ENCODE measurements at regions not wholly inside any gene's neighbourhood (a gene's known extent, or its start where the extent isn't known, plus 50 kb on each side); places are given as distances from the start of the nearest gene placed in this dataset.
"Not testable (repeated sequence)": the region's sequence is repeated elsewhere in the genome, so short reads cannot be mapped to it uniquely, and the experiment has no call there.

DNA sequence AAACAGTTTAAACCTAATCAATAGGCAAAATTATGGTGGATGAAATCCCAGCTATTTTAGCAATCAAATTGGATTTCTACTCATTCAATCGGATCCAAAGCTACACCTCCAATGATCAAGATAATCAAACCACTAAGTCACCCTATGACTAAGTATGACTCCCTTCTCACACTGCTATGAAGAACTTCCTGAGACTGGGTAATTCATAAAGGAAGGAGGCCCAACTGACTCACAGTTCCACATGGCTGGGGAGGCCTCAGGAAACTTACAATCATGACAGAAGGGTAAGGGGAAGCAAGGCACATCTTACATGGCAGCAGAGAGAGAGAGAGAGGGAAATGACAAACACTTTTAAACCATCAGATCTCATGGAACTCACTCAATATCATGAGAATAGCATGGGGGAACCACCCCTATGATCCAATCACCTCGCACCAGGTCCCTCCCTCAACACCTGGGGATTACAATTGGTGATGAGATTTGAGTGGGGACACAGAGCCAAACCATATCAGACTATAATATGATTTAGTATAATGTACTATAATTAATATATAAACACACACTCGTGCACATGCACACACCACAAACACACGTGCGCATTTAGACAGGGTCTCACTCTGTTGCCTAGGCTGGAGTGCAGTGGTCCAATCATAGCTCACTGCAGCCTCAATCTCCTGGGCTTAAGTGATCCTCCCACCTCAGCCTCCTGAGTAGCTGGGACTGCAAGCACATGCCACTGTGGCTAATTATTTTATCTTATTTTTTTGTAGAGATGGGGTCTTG is 213.6 kb upstream of the FOXK1 start:
- no peak overlapping the region for H3K4me3 Mint-ChIP-seq (ENCODE audit: unreplicated experiment)
- H3K4me1 Mint-ChIP-seq (ENCODE audit: unreplicated experiment): no peaks in the 10 kb centered on the region
- peaks cover 3% of the 10 kb centered on the region for H3K36me3 Mint-ChIP-seq (ENCODE audit: low read depth, unreplicated experiment)
- no peak overlapping the region for H3K27ac Mint-ChIP-seq (ENCODE audit: unreplicated experiment)
- TF ChIP-seq, protein P1, sequence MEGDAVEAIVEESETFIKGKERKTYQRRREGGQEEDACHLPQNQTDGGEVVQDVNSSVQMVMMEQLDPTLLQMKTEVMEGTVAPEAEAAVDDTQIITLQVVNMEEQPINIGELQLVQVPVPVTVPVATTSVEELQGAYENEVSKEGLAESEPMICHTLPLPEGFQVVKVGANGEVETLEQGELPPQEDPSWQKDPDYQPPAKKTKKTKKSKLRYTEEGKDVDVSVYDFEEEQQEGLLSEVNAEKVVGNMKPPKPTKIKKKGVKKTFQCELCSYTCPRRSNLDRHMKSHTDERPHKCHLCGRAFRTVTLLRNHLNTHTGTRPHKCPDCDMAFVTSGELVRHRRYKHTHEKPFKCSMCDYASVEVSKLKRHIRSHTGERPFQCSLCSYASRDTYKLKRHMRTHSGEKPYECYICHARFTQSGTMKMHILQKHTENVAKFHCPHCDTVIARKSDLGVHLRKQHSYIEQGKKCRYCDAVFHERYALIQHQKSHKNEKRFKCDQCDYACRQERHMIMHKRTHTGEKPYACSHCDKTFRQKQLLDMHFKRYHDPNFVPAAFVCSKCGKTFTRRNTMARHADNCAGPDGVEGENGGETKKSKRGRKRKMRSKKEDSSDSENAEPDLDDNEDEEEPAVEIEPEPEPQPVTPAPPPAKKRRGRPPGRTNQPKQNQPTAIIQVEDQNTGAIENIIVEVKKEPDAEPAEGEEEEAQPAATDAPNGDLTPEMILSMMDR (IDR thresholded peaks at IDR 0.05; ENCODE audit: unreplicated experiment): no peak
- H3K27me3 Mint-ChIP-seq (ENCODE audit: unreplicated experiment): peaks cover 3% of the 10 kb centered on the region
- peaks cover 42% of the 10 kb centered on the region for H3K9me3 Mint-ChIP-seq (ENCODE audit: unreplicated experiment)
- DNase-seq (ENCODE audit: low spot score): no peak

DNA sequence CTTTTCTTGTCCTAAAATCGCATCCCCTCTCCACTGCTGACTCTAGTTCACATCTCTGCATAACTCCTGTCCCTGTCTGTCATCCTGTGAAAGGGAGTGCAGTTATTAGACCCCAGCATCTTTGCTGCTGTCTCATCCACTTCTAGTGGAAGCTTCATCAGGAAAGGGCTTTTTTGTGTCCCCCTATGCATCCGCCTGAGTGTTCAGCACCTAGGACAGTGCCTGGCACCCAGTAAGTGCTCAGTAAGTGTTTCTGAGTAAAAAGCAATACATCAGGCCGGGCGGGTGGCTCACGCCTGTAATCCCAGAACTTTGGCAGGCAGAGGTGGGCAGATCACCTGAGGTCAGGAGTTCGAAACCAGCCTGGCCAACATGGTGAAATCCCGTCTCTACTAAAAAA is 211.8 kb upstream of the FOXK1 start:
- TF ChIP-seq, protein P1 (IDR thresholded peaks at IDR 0.05; ENCODE audit: unreplicated experiment): no peak
- no peak for DNase-seq (ENCODE audit: low spot score)
- Mint-ChIP-seq H3K36me3 (ENCODE audit: low read depth, unreplicated experiment) (peaks cover 3% of the 10 kb centered on the region), H3K27me3 (ENCODE audit: unreplicated experiment) (peaks cover 5% of the 10 kb centered on the region), H3K9me3 (ENCODE audit: unreplicated experiment) (peaks cover 44% of the 10 kb centered on the region), H3K4me3 (ENCODE audit: unreplicated experiment) (no peak overlapping the region), H3K27ac (ENCODE audit: unreplicated experiment) (no peak overlapping the region), H3K4me1 (ENCODE audit: unreplicated experiment) (no peaks in the 10 kb centered on the region)

DNA sequence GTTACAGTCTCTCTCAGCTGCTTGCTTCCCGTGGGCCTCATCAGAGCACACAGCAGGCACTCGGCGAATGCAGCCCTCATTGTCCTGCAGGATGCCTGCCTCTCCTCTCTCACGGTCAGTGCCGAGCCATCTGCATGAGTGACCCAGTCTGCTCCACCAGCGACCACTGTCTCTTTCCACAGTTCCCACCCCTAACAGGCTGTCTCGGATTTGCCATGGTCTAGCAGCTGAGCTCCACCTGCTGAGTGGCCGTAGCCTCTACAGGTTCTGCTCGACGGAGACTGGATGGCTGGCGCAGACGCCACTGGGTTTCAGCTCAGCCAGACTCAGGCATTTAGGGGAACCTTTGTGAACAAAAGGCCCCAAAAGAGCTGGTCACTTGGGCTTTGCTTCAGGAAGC is 209.4 kb upstream of the FOXK1 start:
- H3K4me1 Mint-ChIP-seq (ENCODE audit: unreplicated experiment): no peaks in the 10 kb centered on the region
- peaks cover 44% of the 10 kb centered on the region for H3K9me3 Mint-ChIP-seq (ENCODE audit: unreplicated experiment)
- TF ChIP-seq, protein P1 (IDR thresholded peaks at IDR 0.05; ENCODE audit: unreplicated experiment): no peak
- H3K4me3 Mint-ChIP-seq (ENCODE audit: unreplicated experiment): no peak overlapping the region
- H3K27me3 Mint-ChIP-seq (ENCODE audit: unreplicated experiment): peaks cover 7% of the 10 kb centered on the region
- H3K27ac Mint-ChIP-seq (ENCODE audit: unreplicated experiment): no peak overlapping the region
- no peak for DNase-seq (ENCODE audit: low spot score)
- H3K36me3 Mint-ChIP-seq (ENCODE audit: low read depth, unreplicated experiment): peaks cover 7% of the 10 kb centered on the region

DNA sequence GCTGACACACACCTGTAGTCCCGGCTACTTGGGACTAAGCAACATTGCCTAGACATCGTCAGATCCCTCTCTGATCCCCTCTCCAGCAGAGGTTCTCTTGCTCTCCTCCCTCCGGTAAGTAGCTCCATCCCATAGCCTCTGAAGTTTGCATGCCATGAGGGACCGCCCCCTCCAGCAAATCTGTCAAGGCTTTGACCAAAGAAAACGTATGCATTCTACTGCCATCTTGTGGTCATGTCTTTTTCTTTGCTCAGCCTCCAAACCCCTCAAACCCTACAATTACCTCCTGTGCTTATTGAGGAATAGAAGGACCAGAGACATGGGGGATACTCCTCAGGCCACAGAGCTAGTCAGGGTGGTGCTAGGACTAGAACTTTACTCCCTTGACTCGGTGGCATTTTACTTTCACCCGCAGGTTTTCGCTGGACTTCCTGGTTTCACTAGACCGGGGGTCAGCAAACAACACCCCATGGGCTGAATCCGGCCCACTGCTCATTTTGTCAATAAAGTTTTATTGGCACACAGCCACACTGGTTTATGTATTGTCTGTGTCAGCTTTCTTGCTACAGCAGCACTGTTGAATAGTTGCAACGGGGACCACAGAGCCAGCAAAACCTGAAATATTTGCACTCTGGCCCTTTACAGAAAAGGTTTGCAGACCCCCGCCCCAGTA is 202.6 kb upstream of the FOXK1 start:
- peaks cover 5% of the 10 kb centered on the region for H3K27me3 Mint-ChIP-seq (ENCODE audit: unreplicated experiment)
- H3K4me3 Mint-ChIP-seq (ENCODE audit: unreplicated experiment): no peak overlapping the region
- H3K36me3 Mint-ChIP-seq (ENCODE audit: low read depth, unreplicated experiment): peaks cover 15% of the 10 kb centered on the region
- peaks cover 27% of the 10 kb centered on the region for H3K9me3 Mint-ChIP-seq (ENCODE audit: unreplicated experiment)
- H3K27ac Mint-ChIP-seq (ENCODE audit: unreplicated experiment): no peak overlapping the region
- no peak for DNase-seq (ENCODE audit: low spot score)
- TF ChIP-seq, protein P1 (IDR thresholded peaks at IDR 0.05; ENCODE audit: unreplicated experiment): no peak
- no peaks in the 10 kb centered on the region for H3K4me1 Mint-ChIP-seq (ENCODE audit: unreplicated experiment)

DNA sequence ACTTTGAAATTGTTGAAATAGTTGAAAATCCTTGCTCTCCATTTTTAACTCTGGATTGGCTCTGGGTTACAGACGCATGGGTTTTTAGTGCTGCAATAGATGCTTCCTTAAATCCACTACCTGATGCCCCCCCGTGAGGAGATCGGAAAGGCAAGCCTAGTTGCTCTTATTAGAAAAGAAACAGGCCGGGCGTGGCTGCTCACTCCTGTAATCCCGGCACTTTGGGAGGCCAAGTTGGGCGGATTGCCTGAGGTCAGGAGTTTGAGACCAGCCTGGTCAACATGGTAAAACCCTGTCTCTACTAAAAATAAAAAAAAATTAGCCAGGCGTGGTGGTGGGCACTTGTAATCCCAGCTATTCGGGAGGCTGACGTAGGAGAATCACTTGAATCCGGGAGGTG is 202.0 kb upstream of the FOXK1 start:
- not testable (repeated sequence) for H3K4me1 Mint-ChIP-seq (ENCODE audit: unreplicated experiment); H3K27ac Mint-ChIP-seq (ENCODE audit: unreplicated experiment); H3K27me3 Mint-ChIP-seq (ENCODE audit: unreplicated experiment); DNase-seq (ENCODE audit: low spot score); H3K4me3 Mint-ChIP-seq (ENCODE audit: unreplicated experiment)
- Mint-ChIP-seq H3K36me3 (ENCODE audit: low read depth, unreplicated experiment) (peaks cover 15% of the 10 kb centered on the region), H3K9me3 (ENCODE audit: unreplicated experiment) (peaks cover 23% of the 10 kb centered on the region)
